ENCODE measurements at regions not wholly inside any gene's neighbourhood (a gene's known extent, or its start where the extent isn't known, plus 50 kb on each side); places are given as distances from the start of the nearest gene placed in this dataset.

DNA sequence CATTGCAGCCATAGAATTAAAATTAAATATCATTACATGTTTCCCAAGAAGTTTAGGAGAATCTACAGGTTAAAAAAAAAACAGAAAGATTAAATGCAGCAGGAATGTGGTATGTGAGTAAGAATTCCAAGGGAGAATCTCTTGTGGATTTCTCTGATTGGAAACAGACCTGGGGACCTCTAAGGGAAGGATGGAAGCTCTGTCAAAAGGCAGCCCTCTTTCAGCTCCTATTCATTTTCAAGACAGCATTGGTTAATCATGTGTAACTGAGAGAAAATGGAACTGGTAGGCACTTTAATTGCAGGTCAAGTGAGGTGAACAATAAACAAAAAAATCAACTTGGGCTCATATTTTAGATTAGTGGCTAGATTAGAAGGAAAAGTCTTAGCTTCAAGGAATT, 81.4 kb upstream of the MTPN start:
- Mint-ChIP-seq H3K27me3 (ENCODE audit: low read depth, poor library complexity) (peaks cover 2% of the 10 kb centered on the region), H3K9me3 (no peaks in the 10 kb centered on the region), H3K27ac (peak overlapping the region; percentile 9), H3K4me1 (peaks cover 31% of the 10 kb centered on the region), H3K36me3 (ENCODE audit: low read depth) (no peaks in the 10 kb centered on the region), H3K4me3 (no peak overlapping the region)
- no peak for DNase-seq
- TF ChIP-seq, protein P1, sequence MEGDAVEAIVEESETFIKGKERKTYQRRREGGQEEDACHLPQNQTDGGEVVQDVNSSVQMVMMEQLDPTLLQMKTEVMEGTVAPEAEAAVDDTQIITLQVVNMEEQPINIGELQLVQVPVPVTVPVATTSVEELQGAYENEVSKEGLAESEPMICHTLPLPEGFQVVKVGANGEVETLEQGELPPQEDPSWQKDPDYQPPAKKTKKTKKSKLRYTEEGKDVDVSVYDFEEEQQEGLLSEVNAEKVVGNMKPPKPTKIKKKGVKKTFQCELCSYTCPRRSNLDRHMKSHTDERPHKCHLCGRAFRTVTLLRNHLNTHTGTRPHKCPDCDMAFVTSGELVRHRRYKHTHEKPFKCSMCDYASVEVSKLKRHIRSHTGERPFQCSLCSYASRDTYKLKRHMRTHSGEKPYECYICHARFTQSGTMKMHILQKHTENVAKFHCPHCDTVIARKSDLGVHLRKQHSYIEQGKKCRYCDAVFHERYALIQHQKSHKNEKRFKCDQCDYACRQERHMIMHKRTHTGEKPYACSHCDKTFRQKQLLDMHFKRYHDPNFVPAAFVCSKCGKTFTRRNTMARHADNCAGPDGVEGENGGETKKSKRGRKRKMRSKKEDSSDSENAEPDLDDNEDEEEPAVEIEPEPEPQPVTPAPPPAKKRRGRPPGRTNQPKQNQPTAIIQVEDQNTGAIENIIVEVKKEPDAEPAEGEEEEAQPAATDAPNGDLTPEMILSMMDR (IDR thresholded peaks at IDR 0.05): no peak

GRCh38 chr7:136057509-136057908, 80.3 kb upstream of the MTPN start:
- TF ChIP-seq, protein P1 (IDR thresholded peaks at IDR 0.05): no peak
- Mint-ChIP-seq H3K27ac (no peak overlapping the region), H3K36me3 (ENCODE audit: low read depth) (no peaks in the 10 kb centered on the region), H3K27me3 (ENCODE audit: low read depth, poor library complexity) (peaks cover 2% of the 10 kb centered on the region), H3K4me3 (no peak overlapping the region), H3K4me1 (peaks cover 21% of the 10 kb centered on the region), H3K9me3 (no peaks in the 10 kb centered on the region)
- no peak for DNase-seq

DNA sequence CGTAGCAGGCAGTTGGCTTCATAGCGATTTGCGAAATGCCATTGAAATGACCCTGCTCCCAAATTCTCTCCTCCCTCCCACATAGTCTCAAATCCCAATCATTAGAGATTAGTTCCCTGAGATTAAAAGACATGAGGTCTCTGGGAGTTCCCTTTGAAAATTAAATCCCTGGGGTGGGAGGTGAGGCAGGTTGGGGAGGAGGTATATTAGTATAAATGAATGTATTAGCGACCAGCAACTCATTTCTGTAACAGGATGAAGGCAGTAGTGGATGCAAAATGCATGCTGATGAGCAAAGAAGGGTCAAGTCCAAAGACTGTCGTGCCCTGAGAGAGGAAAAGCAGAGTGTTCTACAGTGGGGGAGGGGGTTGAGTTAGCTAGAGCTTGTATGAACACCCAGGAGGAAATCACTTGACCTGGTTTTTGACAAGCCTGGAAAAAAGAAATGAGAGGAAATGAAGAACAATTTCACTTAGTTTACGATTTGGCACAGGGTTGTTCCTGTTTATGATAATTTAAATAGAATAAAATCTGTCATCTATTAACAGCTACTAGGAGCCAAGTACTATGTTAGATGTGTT, 79.6 kb upstream of the MTPN start:
- DNase-seq: no peak
- H3K36me3 Mint-ChIP-seq (ENCODE audit: low read depth): no peaks in the 10 kb centered on the region
- no peaks in the 10 kb centered on the region for H3K9me3 Mint-ChIP-seq
- TF ChIP-seq, protein P1 (IDR thresholded peaks at IDR 0.05): no peak
- peaks cover 18% of the 10 kb centered on the region for H3K4me1 Mint-ChIP-seq
- H3K27ac Mint-ChIP-seq: no peak overlapping the region
- no peak overlapping the region for H3K4me3 Mint-ChIP-seq
- H3K27me3 Mint-ChIP-seq (ENCODE audit: low read depth, poor library complexity): peaks cover 2% of the 10 kb centered on the region

DNA sequence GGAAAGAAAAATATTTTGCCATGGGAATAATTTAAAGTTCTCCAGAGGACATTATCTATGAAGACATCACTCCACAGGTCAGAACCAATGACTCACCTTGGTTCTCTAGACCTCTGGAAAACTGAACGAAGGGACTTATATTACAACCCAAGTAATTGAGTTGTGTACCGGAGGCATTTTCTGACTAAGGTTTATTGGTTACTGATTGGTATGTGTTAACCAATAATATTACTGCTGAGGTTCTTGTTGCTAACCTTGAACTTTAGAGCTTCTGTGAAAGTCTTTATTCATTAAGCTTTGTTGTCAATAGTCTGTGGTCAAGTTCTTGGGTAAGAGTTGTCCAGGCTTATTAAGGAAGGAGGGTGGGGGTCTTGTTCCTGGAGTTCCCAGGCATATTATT, 78.1 kb upstream of the MTPN start:
- Mint-ChIP-seq H3K4me1 (peaks cover 29% of the 10 kb centered on the region), H3K9me3 (no peaks in the 10 kb centered on the region), H3K4me3 (no peak overlapping the region), H3K27me3 (ENCODE audit: low read depth, poor library complexity) (no peaks in the 10 kb centered on the region), H3K27ac (no peak overlapping the region), H3K36me3 (ENCODE audit: low read depth) (no peaks in the 10 kb centered on the region)
- DNase-seq: no peak
- TF ChIP-seq, protein P1 (IDR thresholded peaks at IDR 0.05): no peak

DNA sequence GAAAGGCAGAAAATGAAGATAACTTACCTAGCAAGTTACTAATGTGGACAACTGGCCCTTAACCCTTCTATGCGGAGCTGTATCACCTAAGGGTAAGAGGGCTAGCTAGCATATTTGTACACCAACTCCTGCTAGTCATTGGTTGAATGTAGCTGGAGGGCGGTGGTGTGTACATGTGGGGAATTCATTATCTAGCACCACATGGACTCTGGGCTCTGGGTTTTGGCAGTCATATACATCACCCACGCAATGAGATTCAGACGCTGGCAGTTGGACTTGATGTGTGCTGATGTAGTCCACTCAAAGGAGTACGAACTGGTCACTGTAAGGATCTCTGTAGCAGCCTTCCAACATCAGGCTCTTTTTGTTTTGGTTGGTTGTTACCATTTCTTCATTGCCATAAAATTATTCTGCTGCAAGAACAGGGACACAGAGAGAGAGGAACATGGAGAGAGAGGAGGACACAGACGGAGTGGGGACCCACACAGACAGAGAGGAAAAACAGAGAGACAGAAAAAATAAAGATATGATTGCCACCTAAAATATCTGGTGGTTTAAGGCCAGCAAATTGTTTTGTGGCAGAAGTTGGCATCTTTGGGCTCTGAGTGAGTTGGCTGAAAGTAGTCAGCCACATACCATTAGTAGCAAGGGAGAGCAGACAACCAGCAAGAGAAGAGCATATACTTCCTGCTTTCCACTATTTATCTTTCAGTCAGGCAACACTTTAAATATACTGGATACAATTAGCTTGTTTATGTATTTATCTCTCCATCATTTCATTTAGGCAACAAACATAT, 76.7 kb upstream of the MTPN start:
- Mint-ChIP-seq H3K36me3 (ENCODE audit: low read depth) (no peaks in the 10 kb centered on the region), H3K4me3 (no peak overlapping the region), H3K27ac (no peak overlapping the region), H3K27me3 (ENCODE audit: low read depth, poor library complexity) (no peaks in the 10 kb centered on the region), H3K4me1 (peaks cover 39% of the 10 kb centered on the region), H3K9me3 (peaks cover 5% of the 10 kb centered on the region)
- TF ChIP-seq, protein P1 (IDR thresholded peaks at IDR 0.05): no peak
- DNase-seq: no peak
